ENCODE measurements at regions not wholly inside any gene's neighbourhood (a gene's known extent, or its start where the extent isn't known, plus 50 kb on each side); places are given as distances from the start of the nearest gene placed in this dataset.

- no peaks in the 10 kb centered on the region for H3K9me3 ChIP-seq (ENCODE audit: insufficient read depth in 2 of 2, low read depth in 1 of 2, low read length in 1 of 2)
- H2BK5ac ChIP-seq (ENCODE audit: low read depth, low read length), result no peak overlapping the region
- H2BK120ac ChIP-seq (replicated peaks; ENCODE audit: low read depth, low read length), result no peak overlapping the region
- H4K5ac ChIP-seq (ENCODE audit: insufficient read length, low read depth, low read length), result no peak overlapping the region
- H3K23ac ChIP-seq (ENCODE audit: insufficient read length), result no peak overlapping the region
- no peak overlapping the region for H3K4ac ChIP-seq (replicated peaks; ENCODE audit: insufficient read length, low read depth, low read length)
- no peak for DNase-seq (ENCODE audit: low read depth in 1 of 2, low spot score in 2 of 2)
- TF ChIP-seq GABPA (IDR thresholded peaks at IDR 0.05; ENCODE audit: borderline replicate concordance, insufficient read depth, low read length), result no peak
- TF ChIP-seq TAF7 (optimal IDR thresholded peaks at IDR 0.05; ENCODE audit: borderline replicate concordance, low read depth, low read length), result no peak
- no peak for TF ChIP-seq BCL11A (IDR thresholded peaks at IDR 0.05; ENCODE audit: low read depth in 2 of 2, low read length in 2 of 2)
- TF ChIP-seq TCF12 (IDR thresholded peaks at IDR 0.05; ENCODE audit: low read depth, low read length), result no peak
- no peak for TF ChIP-seq E2F6 (IDR thresholded peaks at IDR 0.05)
- no peak for TF ChIP-seq MAX (IDR thresholded peaks at IDR 0.05)
- TF ChIP-seq POLR2A (IDR thresholded peaks at IDR 0.05; ENCODE audit: control extremely low read depth in 1 of 2, low read depth in 2 of 2, low read length in 2 of 2), result no peak
- TF ChIP-seq TBP (IDR thresholded peaks at IDR 0.05; ENCODE audit: low read depth, low read length), result no peak
- TF ChIP-seq CEBPB (IDR thresholded peaks at IDR 0.05; ENCODE audit: low read depth, low read length), result no peak
- TF ChIP-seq SP1 (IDR thresholded peaks at IDR 0.05; ENCODE audit: low read depth, low read length), result no peak
- TF ChIP-seq RAD21 (IDR thresholded peaks at IDR 0.05 in 1 of 2, conservative IDR thresholded peaks at IDR 0.05 in 1 of 2; ENCODE audit: low read depth in 2 of 2, low read length in 2 of 2), result no peak
- no peak for TF ChIP-seq FOSL1 (IDR thresholded peaks at IDR 0.05; ENCODE audit: insufficient read depth, low read depth, low read length)
- TF ChIP-seq BACH1 (IDR thresholded peaks at IDR 0.05; ENCODE audit: low read length), result no peak
- H3K27ac ChIP-seq (ENCODE audit: low read depth, low read length), result no peak overlapping the region
- no peak overlapping the region for H3K4me2 ChIP-seq (ENCODE audit: insufficient read depth in 1 of 2, low read depth in 2 of 2, low read length in 2 of 2)
- no peak overlapping the region for H3K56ac ChIP-seq (replicated peaks; ENCODE audit: insufficient read length, low read depth, low read length)
- H3K23me2 ChIP-seq (ENCODE audit: low read depth, low read length), result peaks cover 7% of the 10 kb centered on the region; the same call in 1 of the 2 replicates
- H3K79me2 ChIP-seq (ENCODE audit: control insufficient read depth in 1 of 2, insufficient read depth in 2 of 2, low read length in 2 of 2), result no peaks in the 10 kb centered on the region
- CTCF ChIA-PET (ENCODE audit: partially characterized antibody), result no interaction called here
- peaks cover 0 to 28% (median 13%) of the 10 kb centered on the region in 4 experiments; a peak in 6 of 7 replicates for H3K27me3 ChIP-seq (replicated peaks in 1 of 4; ENCODE audit: control insufficient read depth in 3 of 4, extremely low read depth in 1 of 4, insufficient read depth in 3 of 4, low read length in 3 of 4)
- POLR2A ChIA-PET (ENCODE audit: partially characterized antibody), result no interaction called here
- no peaks in the 10 kb centered on the region for H3K36me3 ChIP-seq (ENCODE audit: control insufficient read depth in 2 of 4, insufficient read depth in 4 of 4, low read length in 3 of 4)
- H3K4me3 ChIP-seq (ENCODE audit: extremely low read depth in 1 of 4, insufficient read depth in 2 of 4, low read depth in 3 of 4, low read length in 4 of 4), result no peak overlapping the region
- H3K18ac ChIP-seq (ENCODE audit: extremely low read depth, low read length), result no peak overlapping the region
- H2BK12ac ChIP-seq (ENCODE audit: low read depth, low read length), result no peak overlapping the region
- H4K91ac ChIP-seq (replicated peaks; ENCODE audit: insufficient read length, low read length), result no peak overlapping the region
- no peak overlapping the region for H2AK5ac ChIP-seq (ENCODE audit: low read depth, low read length)
- H2AFZ ChIP-seq (ENCODE audit: low read length), result no peak overlapping the region
- no peak overlapping the region for H2BK15ac ChIP-seq (ENCODE audit: low read length)
- H3K4me1 ChIP-seq (replicated peaks in 1 of 4; ENCODE audit: control insufficient read depth in 3 of 4, insufficient read depth in 4 of 4, low read length in 3 of 4), result peaks cover 6 to 14% (median 12%) of the 10 kb centered on the region in 4 experiments; a peak in 6 of 7 replicates
- H3K9ac ChIP-seq (replicated peaks in 1 of 4; ENCODE audit: extremely low read depth in 1 of 4, low read depth in 3 of 4, low read length in 3 of 4), result no peak overlapping the region
- no peak for FAIRE-seq
- no peaks in the 10 kb centered on the region for H4K20me1 ChIP-seq (replicated peaks in 1 of 2; ENCODE audit: control insufficient read depth in 1 of 2, insufficient read depth in 2 of 2, low read length in 2 of 2)
- H2BK20ac ChIP-seq (ENCODE audit: low read length), result no peak overlapping the region
- no peak overlapping the region for H4K8ac ChIP-seq (ENCODE audit: extremely low read depth, insufficient read depth, low read length)
- WGBS, 2 experiments (ENCODE audit: extremely low coverage in 1 of 2, insufficient coverage in 1 of 2, insufficient read length in 1 of 2, insufficient replicate concordance in 2 of 2, low coverage in 1 of 2, low lambda C conversion rate in 2 of 2, missing lambda C conversion rate in 1 of 2), result 90% methylated on average over 4 of the region's 4 CpGs; no CpG with 5 or more reads in 1 of the 2 experiments
- H3K79me1 ChIP-seq (ENCODE audit: low read depth, low read length), result no peaks in the 10 kb centered on the region
- H3K14ac ChIP-seq (ENCODE audit: insufficient read length), result no peak overlapping the region
Measured at GRCh38 chr13:44304433-44304725, 69.2 kb upstream of the SERP2 start.
